ENCODE measurements at regions not wholly inside any gene's neighbourhood (a gene's known extent, or its start where the extent isn't known, plus 50 kb on each side); places are given as distances from the start of the nearest gene placed in this dataset.

- H3K9me3 ChIP-seq (ENCODE audit: control insufficient read depth, low read length): no peaks in the 10 kb centered on the region
- no peak overlapping the region for H3K4me3 ChIP-seq (ENCODE audit: insufficient read depth, low read depth, low read length, poor library complexity, severe bottlenecking)
- no peak for DNase-seq
- H3K27ac ChIP-seq (ENCODE audit: insufficient read depth, low read length, poor library complexity, severe bottlenecking): no peak overlapping the region
- no peaks in the 10 kb centered on the region for H3K27me3 ChIP-seq (replicated peaks; ENCODE audit: control insufficient read depth, insufficient read depth, low read length, poor library complexity, severe bottlenecking)
- H3K36me3 ChIP-seq (ENCODE audit: control insufficient read depth, insufficient read depth, low read length): no peaks in the 10 kb centered on the region
- no peaks in the 10 kb centered on the region for H3K4me1 ChIP-seq (ENCODE audit: control insufficient read depth, insufficient read depth, low read length, poor library complexity, severe bottlenecking)
Observed at GRCh38 chr11:32297611-32298011, 137.7 kb downstream of the WT1 start.

GRCh38 chr11:32302826-32303225, 132.5 kb downstream of the WT1 start:
- Histone ChIP-seq H3K27ac (ENCODE audit: insufficient read depth, low read length, poor library complexity, severe bottlenecking) (no peak overlapping the region), H3K9me3 (ENCODE audit: control insufficient read depth, low read length) (no peaks in the 10 kb centered on the region), H3K27me3 (replicated peaks; ENCODE audit: control insufficient read depth, insufficient read depth, low read length, poor library complexity, severe bottlenecking) (no peaks in the 10 kb centered on the region), H3K4me3 (ENCODE audit: insufficient read depth, low read depth, low read length, poor library complexity, severe bottlenecking) (no peak overlapping the region), H3K4me1 (ENCODE audit: control insufficient read depth, insufficient read depth, low read length, poor library complexity, severe bottlenecking) (no peaks in the 10 kb centered on the region), H3K36me3 (ENCODE audit: control insufficient read depth, insufficient read depth, low read length) (no peaks in the 10 kb centered on the region)
- no peak for DNase-seq

- no peaks in the 10 kb centered on the region for H3K27me3 ChIP-seq (replicated peaks; ENCODE audit: control insufficient read depth, insufficient read depth, low read length, poor library complexity, severe bottlenecking)
- no peak for DNase-seq
- no peaks in the 10 kb centered on the region for H3K4me1 ChIP-seq (ENCODE audit: control insufficient read depth, insufficient read depth, low read length, poor library complexity, severe bottlenecking)
- no peaks in the 10 kb centered on the region for H3K36me3 ChIP-seq (ENCODE audit: control insufficient read depth, insufficient read depth, low read length)
- no peaks in the 10 kb centered on the region for H3K9me3 ChIP-seq (ENCODE audit: control insufficient read depth, low read length)
- H3K4me3 ChIP-seq (ENCODE audit: insufficient read depth, low read depth, low read length, poor library complexity, severe bottlenecking): no peak overlapping the region
- no peak overlapping the region for H3K27ac ChIP-seq (ENCODE audit: insufficient read depth, low read length, poor library complexity, severe bottlenecking)
Observed at GRCh38 chr11:32304521-32304920, 130.8 kb downstream of the WT1 start.

DNA sequence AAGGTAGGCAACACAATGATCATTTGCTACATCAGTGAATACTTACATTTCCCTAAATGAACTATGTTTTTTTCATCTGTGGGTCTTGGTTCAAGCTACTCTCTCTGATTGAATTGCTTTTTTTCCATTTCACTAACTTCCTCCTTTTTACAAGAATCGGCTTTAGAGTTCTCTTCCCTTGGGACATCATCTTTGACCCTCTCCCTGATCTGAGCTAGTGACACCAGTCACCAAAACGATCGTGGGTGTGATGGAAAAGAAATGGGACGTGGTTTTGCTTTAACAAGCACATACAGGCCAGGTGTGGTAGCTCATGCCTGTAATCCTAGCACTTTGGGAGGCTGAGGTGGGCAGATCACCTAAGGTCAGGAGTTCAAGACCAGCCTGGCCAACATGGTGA, 129.9 kb downstream of the WT1 start:
- Histone ChIP-seq H3K27me3 (replicated peaks; ENCODE audit: control insufficient read depth, insufficient read depth, low read length, poor library complexity, severe bottlenecking) (no peaks in the 10 kb centered on the region), H3K36me3 (ENCODE audit: control insufficient read depth, insufficient read depth, low read length) (no peaks in the 10 kb centered on the region), H3K4me3 (ENCODE audit: insufficient read depth, low read depth, low read length, poor library complexity, severe bottlenecking) (no peak overlapping the region), H3K27ac (ENCODE audit: insufficient read depth, low read length, poor library complexity, severe bottlenecking) (no peak overlapping the region), H3K9me3 (ENCODE audit: control insufficient read depth, low read length) (no peaks in the 10 kb centered on the region), H3K4me1 (ENCODE audit: control insufficient read depth, insufficient read depth, low read length, poor library complexity, severe bottlenecking) (no peaks in the 10 kb centered on the region)
- no peak for DNase-seq

DNA sequence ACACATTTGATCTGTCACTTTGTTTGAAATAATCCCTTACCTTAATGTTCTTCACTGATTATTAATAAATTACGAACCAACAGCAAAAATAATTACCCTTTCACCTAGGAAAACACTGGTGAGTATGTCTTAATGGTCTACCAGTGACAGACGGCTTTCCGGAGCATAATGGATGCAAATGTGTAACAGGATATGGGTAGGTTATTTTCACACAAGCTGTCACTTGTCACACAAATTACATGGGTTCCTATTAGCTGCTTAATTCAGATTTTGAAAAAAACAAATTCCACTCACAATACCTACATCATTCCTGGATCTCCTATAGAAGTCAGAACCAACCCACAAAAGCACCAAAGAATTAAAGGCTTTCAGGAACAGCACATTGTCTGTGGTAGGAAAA, 127.9 kb downstream of the WT1 start:
- H3K36me3 ChIP-seq (ENCODE audit: control insufficient read depth, insufficient read depth, low read length): no peaks in the 10 kb centered on the region
- no peaks in the 10 kb centered on the region for H3K9me3 ChIP-seq (ENCODE audit: control insufficient read depth, low read length)
- DNase-seq: no peak
- no peak overlapping the region for H3K27ac ChIP-seq (ENCODE audit: insufficient read depth, low read length, poor library complexity, severe bottlenecking)
- no peak overlapping the region for H3K4me3 ChIP-seq (ENCODE audit: insufficient read depth, low read depth, low read length, poor library complexity, severe bottlenecking)
- no peaks in the 10 kb centered on the region for H3K27me3 ChIP-seq (replicated peaks; ENCODE audit: control insufficient read depth, insufficient read depth, low read length, poor library complexity, severe bottlenecking)
- no peaks in the 10 kb centered on the region for H3K4me1 ChIP-seq (ENCODE audit: control insufficient read depth, insufficient read depth, low read length, poor library complexity, severe bottlenecking)

DNA sequence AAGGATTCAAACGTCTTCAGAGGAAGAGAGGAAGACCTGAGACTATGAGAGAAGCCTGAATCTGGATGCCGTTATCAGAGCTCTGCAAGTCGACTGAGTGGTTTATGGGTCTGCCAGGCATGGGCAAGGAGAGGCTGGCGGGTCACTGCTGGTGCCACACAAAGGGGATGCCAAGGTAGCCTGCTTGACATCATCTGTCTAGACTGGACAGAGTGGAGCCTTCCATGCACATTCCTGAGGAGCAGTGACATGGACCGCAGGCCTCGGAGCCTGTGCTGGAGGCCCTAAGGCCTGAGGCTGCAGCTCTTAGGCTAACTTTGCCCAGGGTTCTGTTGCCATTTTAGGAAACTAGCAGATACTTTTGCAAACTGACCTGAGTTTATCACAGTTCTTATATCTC, 127.4 kb downstream of the WT1 start:
- H3K27ac ChIP-seq (ENCODE audit: insufficient read depth, low read length, poor library complexity, severe bottlenecking): no peak overlapping the region
- no peaks in the 10 kb centered on the region for H3K9me3 ChIP-seq (ENCODE audit: control insufficient read depth, low read length)
- H3K27me3 ChIP-seq (replicated peaks; ENCODE audit: control insufficient read depth, insufficient read depth, low read length, poor library complexity, severe bottlenecking): no peaks in the 10 kb centered on the region
- no peaks in the 10 kb centered on the region for H3K4me1 ChIP-seq (ENCODE audit: control insufficient read depth, insufficient read depth, low read length, poor library complexity, severe bottlenecking)
- H3K4me3 ChIP-seq (ENCODE audit: insufficient read depth, low read depth, low read length, poor library complexity, severe bottlenecking): no peak overlapping the region
- H3K36me3 ChIP-seq (ENCODE audit: control insufficient read depth, insufficient read depth, low read length): no peaks in the 10 kb centered on the region
- no peak for DNase-seq

GRCh38 chr11:32309530-32310213, 125.7 kb downstream of the WT1 start:
- Histone ChIP-seq H3K4me3 (ENCODE audit: insufficient read depth, low read depth, low read length, poor library complexity, severe bottlenecking) (no peak overlapping the region), H3K9me3 (ENCODE audit: control insufficient read depth, low read length) (no peaks in the 10 kb centered on the region), H3K4me1 (ENCODE audit: control insufficient read depth, insufficient read depth, low read length, poor library complexity, severe bottlenecking) (no peaks in the 10 kb centered on the region), H3K27ac (ENCODE audit: insufficient read depth, low read length, poor library complexity, severe bottlenecking) (no peak overlapping the region), H3K36me3 (ENCODE audit: control insufficient read depth, insufficient read depth, low read length) (no peaks in the 10 kb centered on the region), H3K27me3 (replicated peaks; ENCODE audit: control insufficient read depth, insufficient read depth, low read length, poor library complexity, severe bottlenecking) (no peaks in the 10 kb centered on the region)
- DNase-seq: no peak

DNA sequence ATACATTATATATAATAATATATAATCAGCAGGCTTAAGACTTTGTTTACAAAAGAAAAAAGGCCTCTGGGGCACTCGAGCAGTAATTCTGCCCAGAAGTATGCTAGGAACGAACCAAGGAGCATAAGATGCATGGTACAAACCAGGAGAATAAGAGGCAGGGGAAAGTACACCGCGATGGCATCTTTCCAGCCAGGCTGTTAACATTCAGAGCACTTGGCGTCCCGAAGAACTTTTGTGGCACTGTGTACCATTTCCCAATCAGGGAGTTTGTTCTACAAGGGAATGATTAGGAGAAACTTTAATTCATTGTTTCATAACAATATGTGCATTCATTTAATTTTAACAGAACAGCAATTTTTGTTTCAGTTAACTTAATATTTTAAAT, 125.1 kb downstream of the WT1 start:
- Histone ChIP-seq H3K9me3 (ENCODE audit: control insufficient read depth, low read length) (no peaks in the 10 kb centered on the region), H3K4me1 (ENCODE audit: control insufficient read depth, insufficient read depth, low read length, poor library complexity, severe bottlenecking) (no peaks in the 10 kb centered on the region), H3K36me3 (ENCODE audit: control insufficient read depth, insufficient read depth, low read length) (no peaks in the 10 kb centered on the region), H3K4me3 (ENCODE audit: insufficient read depth, low read depth, low read length, poor library complexity, severe bottlenecking) (no peak overlapping the region), H3K27me3 (replicated peaks; ENCODE audit: control insufficient read depth, insufficient read depth, low read length, poor library complexity, severe bottlenecking) (no peaks in the 10 kb centered on the region), H3K27ac (ENCODE audit: insufficient read depth, low read length, poor library complexity, severe bottlenecking) (no peak overlapping the region)
- DNase-seq: no peak

- no peak for DNase-seq
- no peaks in the 10 kb centered on the region for H3K36me3 ChIP-seq (ENCODE audit: control insufficient read depth, insufficient read depth, low read length)
- H3K27me3 ChIP-seq (replicated peaks; ENCODE audit: control insufficient read depth, insufficient read depth, low read length, poor library complexity, severe bottlenecking): no peaks in the 10 kb centered on the region
- no peaks in the 10 kb centered on the region for H3K4me1 ChIP-seq (ENCODE audit: control insufficient read depth, insufficient read depth, low read length, poor library complexity, severe bottlenecking)
- H3K4me3 ChIP-seq (ENCODE audit: insufficient read depth, low read depth, low read length, poor library complexity, severe bottlenecking): no peak overlapping the region
- H3K27ac ChIP-seq (ENCODE audit: insufficient read depth, low read length, poor library complexity, severe bottlenecking): no peak overlapping the region
- H3K9me3 ChIP-seq (ENCODE audit: control insufficient read depth, low read length): no peaks in the 10 kb centered on the region
Observed at GRCh38 chr11:32311346-32312065, 123.8 kb downstream of the WT1 start.

DNA sequence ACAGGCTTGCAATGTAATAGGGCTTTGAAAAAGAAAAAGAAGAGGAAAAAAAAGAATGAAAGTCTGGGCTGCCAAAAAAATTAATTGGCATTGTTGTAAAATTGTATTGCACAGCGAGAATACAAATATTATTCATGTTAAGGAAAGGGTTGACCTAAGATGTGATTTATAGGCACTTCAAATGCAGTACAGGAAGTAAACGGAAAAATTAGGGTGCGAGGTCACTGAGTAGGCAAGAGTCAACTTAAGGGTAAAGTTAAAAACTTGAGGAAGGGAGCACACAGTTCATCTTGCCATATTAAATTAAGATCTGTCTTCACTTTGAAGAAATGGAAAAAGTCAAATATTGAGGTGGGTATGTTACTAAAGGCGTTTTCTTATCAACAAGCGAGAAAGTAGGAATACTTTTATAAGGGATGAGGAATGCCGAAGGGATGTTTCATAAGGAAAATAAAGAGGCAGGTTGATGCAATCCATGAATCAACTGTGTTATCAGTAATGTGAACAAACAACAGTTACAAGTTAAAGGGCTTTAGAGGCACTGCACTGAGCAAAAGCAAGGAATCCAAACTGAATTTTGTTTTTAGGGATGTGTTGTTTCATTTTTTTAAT, 123.0 kb downstream of the WT1 start:
- no peak for DNase-seq
- H3K36me3 ChIP-seq (ENCODE audit: control insufficient read depth, insufficient read depth, low read length): no peaks in the 10 kb centered on the region
- H3K4me1 ChIP-seq (ENCODE audit: control insufficient read depth, insufficient read depth, low read length, poor library complexity, severe bottlenecking): no peaks in the 10 kb centered on the region
- no peak overlapping the region for H3K27ac ChIP-seq (ENCODE audit: insufficient read depth, low read length, poor library complexity, severe bottlenecking)
- no peaks in the 10 kb centered on the region for H3K27me3 ChIP-seq (replicated peaks; ENCODE audit: control insufficient read depth, insufficient read depth, low read length, poor library complexity, severe bottlenecking)
- H3K4me3 ChIP-seq (ENCODE audit: insufficient read depth, low read depth, low read length, poor library complexity, severe bottlenecking): no peak overlapping the region
- no peaks in the 10 kb centered on the region for H3K9me3 ChIP-seq (ENCODE audit: control insufficient read depth, low read length)

Measured in effector memory CD4-positive, alpha-beta T cell (primary cell).